GM19463 (cell line): ENCODE measurements at regions not wholly inside any gene's neighbourhood (a gene's known extent, or its start where the extent isn't known, plus 50 kb on each side); places are given as distances from the start of the nearest gene placed in this dataset.

Experiments used
- ATAC-seq: cut with Tn5 transposase; IDR thresholded peaks from one replicate; pipeline ENCODE4 v1.9.1; 2021; ENCODE audit warnings: mild to moderate bottlenecking, moderate library complexity; ENCODE audit not compliant: unreplicated experiment

DNA sequence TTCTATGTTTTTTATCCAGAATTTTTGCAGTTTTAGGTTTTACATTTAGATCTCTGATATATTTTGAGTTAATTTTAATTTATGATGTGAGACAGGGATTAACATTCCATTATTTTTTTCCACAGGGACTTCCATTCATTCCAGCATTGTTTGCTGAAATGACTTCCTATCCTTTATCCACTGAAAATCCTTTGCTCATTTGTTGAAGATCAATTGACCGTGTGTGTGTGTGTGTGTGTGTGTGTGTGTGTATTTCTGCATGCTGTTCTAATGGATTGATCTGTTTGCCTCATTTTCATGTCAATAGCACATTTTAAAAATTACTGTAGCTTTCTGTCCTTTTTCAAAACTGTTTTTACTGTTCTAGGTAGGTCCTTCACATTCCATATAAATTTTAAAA, 480.3 kb downstream of the DSC3 start:
- ATAC-seq = no peak

DNA sequence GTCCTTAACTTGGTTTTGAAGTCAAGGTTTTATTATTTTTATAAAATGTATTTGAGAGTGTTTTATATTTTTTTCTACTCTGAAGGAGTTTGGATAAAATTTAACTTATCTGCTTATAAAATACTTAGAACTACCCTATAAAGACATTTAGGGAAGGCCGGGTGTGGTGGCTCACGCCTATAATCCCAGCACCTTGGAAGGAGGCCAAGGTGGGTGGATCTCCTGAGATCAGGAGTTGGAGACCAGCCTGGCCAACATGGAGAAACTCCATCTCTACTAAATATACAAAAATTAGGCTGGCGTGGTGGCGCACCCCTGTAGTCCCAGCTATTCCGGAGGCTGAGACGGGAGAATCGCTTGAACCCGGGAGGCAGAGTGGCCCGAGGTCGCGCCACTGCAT, 486.4 kb downstream of the DSC3 start:
- ATAC-seq = no peak

DNA sequence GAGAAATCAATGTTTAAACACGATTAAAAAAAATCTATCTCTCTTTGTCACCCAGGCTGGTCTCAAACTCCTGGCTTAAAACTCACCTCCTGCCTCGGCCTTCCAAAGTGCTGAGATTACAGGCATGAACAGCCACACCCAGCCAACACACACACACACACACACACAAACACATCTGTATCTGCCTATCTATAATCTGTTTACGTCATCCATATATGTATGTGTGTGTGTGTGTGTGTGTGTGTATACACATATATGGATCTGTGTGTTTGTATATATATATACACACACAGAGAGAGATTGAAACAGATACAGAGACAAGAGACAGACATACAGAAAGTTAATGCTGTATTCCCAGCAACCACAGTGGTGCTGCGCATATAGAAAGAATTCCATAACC, 497.1 kb downstream of the DSC3 start:
- no peak for ATAC-seq

DNA sequence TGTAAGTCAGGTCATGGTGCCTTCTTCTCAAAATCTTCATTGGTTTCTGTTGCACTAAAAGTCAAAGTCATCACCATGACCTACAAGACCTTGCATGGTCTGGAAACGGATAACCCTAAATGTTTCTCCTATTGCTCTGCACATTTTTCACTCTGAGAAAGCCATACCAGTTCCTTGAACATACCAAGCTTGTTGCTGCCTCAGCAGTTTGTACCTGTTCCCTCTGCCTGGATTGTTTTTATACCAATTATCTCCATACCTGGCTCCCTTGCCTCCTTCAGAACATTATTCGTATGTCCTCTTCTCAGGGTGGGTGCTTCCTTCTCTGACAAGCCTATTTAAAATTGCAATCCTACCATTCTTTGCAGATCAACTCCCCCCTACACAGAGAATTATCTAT, 498.4 kb downstream of the DSC3 start:
- no peak for ATAC-seq

DNA sequence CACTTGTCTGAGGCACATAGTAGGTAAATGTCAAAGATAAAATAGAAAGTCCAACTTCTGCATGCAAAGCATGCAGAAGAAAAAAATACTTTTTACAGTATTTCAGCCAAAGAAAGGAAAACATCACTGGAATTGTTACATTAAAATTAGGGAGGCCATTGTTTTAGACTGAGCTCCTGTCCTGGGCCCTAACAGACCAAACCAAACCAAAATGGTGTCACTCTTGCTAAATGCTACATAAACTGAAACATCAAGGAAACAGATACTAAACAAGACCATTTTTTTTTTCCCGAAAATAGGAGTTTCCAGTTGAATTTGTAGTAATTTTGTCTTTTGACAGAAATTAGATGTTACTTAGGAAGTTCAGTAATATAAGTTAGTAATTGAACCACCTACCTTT, 508.8 kb downstream of the DSC3 start:
- ATAC-seq = no peak

DNA sequence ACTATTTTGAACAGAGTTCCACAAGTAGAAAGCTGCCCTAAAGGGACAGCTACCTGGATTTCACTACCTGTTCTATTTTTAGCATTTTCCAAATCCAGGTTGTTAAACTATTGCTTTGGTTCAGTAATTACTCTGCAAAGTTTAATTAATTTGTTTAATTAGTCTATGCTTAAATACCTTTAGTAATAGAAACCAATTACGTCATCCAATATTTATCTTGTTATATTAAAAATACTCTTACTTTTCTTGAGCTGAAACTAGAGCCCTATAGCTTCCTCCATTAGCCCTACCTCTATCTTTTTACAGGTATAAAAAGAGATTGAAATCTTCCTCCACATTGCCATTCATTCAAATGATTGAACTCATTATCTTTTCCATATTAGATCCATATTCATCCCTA, 514.6 kb downstream of the DSC3 start:
- ATAC-seq = no peak

DNA sequence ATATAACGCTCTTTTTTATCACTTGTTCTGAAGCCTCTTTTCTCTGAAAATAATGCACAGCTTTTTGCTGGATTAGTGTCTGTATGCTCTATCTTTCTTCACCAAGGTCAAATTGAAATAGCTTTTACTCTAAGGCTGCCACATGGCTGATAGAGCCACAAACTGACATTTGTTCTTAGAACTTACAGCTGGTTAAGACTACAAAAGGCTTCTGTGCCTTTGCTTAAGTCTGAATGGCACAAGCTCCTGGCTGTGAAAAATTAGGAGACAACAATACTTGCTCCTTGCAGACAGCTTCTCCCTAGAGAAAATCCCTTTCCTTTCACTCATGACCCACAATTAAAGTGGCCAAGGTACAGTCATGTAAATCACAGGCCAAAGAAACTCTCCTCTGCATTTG, 515.3 kb downstream of the DSC3 start:
- ATAC-seq = no peak

DNA sequence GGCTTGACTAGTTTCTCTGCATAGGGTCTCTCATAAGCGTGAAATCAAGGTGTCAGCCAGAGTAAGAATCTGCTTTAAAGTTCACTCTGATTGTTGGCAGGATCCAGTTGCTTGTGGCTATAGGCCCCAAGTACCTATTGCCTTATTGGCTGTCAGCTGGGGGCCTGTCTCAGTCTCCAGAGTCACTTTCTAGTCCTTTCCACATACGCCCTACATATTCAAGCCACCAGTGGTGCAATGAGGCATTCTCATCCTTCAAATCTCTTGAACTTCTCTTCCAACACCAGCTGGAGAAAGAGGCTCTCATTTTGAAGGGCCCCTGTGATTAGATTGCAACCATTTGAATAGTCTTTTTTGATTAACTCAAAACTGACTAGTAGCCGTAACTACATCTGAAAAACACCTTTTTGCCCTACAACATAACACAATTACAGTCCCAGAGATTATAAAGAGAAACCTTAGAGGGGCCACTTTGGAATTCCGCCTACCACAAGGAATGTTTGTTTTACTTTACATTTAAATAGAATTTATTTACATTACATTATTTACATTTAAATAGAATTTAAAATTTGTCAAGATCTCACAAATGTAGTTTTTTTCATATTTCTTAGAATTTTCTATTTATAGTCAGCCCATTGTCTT, 520.1 kb downstream of the DSC3 start:
- ATAC-seq = no peak

DNA sequence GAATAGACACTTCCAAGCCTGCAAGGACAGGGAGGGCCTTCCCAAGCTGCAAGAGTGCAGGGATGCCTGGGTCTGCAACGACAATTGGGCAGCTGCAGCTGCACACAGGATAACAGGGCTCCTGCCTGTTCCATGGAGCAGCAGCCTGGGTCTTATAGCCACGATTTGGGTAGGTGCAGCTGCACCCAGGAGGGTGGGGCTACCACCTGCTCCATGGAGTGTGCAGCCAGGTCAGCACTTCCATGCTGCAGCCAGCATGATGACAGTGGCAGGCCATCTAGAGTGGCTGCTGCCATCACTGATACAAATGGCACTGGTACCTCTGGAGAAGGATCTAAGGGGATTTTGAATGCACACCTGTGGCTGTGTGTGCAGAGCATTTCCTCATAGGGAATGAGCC, 528.5 kb downstream of the DSC3 start:
- ATAC-seq = no peak

DNA sequence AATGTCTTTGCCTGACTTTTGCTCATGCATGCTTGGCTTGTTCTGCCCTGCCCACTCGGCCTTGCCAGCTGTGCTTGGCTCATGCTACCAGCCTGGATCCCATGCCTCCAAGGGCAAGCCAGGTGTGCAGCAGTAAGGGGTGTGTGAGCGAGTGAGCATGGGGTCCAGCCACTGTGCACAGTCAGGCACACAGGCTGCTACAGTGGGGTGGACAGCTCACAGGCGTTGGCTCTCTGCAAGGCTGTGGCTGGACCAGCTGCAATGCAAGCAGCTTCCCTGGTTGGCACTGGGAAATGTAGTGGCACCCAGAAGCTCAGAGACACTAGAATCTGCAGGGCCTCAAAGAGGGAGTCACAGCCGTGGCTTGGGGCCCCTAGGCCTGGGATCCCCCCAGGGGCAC, 529.7 kb downstream of the DSC3 start:
- ATAC-seq = no peak

DNA sequence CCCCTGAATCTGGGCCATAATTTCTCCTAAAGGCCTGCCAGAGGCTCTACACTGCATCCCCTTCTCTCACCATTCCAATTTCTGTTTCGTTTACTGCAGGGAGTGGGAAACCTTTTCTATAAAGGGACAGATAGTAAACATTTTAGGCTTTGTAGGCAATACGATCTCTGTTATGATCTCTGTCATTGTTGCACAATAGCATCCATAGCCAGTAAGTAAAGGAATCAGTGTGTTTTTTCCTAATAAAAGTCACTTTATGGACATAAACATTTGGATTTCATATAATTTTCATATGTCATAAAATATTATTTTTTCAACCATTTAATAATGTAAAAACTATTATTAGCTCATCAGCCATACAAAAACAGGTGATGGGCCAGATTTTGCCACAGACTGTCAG, 531.7 kb downstream of the DSC3 start:
- ATAC-seq = no peak

DNA sequence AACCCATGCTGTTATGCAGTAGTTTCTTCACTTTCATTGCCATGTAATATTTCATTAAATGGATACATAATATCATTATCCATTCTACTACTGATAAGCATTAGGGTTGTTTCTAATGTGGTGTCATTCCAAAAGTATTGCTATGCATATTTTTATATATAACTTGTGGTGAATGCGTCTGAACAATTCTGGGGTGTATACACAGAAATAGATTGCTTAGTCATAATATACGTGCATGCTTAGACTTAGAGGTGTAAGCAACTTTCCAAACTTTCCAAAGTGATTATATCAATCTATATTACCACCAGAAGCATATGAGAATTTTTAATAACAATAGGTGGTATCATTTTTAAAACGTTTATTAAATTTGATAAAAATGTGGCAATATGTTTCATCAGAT, 540.9 kb downstream of the DSC3 start:
- ATAC-seq = no peak

DNA sequence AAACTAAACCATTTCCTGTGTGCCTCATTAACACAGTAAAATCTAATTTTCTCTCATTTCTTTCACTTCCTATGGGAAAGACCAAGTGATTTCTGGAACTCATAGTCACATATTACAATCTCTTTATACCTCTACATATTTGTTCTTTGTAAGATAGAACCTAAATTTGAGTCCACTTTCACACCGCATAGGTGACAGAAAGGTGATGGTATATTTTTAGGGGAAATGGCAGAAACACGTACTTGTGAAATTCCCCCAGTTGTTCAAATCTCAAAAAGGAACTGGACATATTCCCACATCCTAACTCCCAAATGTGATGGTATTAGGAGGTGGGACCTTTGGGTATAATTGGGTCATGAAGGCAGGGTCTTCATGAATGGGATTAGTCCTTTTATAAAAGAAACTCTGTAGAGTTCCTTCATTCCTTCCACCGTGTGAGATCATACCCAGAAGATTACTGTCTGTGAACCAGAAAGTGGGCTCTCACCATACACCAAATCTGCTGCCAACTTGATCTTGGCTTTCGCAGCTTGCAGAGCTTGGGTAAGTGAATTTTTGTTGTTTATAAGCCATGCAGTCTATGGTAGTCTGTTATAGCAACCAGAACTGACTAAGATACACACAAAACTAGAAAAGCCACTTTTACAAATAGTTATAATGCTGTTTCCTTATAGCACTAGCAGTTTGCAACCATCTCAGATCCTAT, 542.1 kb downstream of the DSC3 start:
- ATAC-seq = no peak

DNA sequence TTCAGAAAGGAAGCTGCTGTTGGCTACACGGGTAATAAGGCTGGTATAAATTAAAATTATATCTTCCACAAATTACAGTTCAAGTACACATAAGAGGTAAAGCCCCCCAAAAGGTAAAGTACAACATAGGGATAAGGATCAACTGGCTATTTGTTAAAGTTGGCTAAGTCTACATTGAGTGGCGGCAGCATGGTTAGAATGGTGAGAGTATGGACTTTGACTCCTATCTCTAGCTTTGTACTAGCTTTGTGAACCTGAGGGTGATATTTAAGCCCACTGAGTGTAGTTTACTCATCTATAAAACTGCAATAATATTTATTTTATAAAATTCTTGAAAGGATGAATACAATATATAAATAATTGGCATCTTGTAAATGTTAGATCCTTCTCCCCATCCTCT, 542.8 kb downstream of the DSC3 start:
- ATAC-seq = no peak

DNA sequence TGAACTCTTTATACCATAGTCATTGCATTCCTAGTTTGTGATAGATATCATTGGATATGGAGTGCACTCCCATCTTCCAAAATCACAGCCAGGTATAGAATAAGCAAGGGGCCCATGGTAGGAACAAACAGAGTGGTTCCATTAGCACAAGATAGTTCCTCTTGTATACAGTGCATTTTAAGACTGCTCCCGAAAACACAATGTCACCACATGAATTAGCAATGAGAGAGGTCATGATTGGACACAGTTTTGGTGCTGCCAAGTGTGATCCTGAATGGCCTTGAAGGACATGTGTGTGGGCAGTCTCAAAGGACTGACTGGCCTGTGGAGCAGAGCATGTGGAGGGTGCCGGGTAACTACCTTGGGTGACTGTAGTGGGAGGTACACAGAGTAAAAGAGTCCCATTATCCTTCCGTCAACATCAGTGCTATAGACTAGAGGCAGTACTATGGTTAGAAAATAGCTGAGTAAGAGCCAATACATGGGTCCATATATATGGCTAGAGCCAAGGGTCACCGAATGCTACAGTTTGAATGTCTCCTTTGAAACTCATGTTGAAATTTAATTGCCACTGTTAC, 549.9 kb downstream of the DSC3 start:
- ATAC-seq = no peak

DNA sequence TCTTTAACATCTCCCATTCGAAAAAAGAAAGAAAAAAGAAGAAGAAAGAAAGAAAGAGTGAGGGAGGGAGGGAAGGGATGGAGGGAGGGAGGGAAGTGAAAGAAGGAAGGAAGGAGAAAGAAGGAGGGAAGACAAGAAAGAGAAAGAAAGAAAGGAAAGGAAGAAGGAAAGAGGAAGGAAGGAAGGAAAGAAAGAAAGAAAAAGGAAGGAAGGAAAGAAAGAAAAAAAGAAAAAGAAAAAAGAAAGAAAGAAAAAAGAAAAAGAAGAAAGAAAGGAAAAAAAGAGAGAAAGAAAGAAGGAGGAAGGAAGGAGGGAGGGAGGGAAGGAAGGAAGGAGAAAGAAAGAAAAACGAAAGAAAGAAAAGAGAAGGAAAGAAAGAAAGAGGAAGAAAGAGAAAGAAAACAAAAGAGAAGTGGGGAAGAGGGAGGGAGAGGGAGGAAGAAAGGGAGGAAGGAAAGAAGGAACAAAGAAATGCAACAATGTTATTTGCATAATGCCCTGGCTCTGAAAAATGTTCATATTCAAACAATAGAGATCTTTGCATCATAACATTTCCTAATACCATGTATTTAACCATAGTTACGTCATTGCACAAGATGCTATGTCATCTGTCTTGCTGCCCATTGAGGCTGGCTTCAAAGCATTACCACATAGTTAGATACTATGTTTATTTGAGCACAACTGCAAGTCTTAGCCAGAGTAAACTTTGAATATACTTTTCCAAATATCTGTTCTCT, 550.6 kb downstream of the DSC3 start:
- no peak for ATAC-seq

DNA sequence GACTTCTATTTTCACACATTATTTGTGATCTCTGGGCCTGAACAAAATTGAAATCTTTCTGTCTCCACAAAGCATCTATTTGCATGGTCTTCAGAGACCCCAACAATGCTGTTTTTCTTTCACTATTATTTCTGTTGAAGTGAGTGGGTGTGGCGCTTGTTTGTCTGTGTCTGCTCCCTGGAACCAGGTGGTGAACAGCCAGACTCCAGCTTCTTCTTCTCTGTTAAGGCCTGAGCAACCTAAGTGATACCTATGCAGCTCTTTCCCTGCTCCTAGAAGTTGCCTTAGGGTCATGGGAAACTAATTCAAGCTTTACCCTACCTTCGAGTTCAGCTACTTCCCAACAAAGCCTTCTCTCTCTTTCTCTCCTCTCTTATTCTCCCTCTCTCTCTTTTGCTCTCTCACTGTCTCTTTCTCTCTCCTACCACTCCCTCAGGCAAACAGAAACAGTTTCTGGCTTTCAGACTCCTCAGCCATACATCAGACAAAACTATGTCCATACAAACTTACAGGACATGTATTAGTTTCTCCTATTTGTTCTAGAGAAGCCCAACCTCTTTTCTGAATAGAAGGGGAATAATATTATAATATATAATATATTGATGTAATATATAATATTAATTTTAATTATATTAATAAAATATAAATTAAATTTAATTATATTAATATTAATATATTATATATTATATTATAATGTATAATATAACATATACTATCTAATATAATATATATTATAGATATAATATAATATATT, 552.5 kb downstream of the DSC3 start:
- no peak for ATAC-seq

DNA sequence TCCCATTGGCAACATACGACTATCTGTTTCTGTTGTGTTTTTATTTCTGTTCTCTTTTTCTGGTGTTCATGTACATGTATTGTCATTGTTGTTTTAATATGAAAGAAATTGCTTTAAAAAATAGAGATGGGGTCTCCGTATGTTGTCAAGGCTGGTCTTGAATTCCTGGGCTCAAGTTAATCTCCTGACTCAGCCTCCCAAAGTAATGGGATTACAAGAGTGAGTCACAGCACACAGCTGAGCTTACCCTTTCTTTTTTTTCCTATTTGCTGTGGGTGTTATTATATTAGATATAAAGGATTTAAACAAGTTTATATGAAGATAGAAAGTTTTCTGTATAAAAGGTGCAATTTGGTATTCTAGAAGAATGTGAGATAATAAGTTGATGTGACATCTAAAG, 554.6 kb downstream of the DSC3 start:
- ATAC-seq = no peak

DNA sequence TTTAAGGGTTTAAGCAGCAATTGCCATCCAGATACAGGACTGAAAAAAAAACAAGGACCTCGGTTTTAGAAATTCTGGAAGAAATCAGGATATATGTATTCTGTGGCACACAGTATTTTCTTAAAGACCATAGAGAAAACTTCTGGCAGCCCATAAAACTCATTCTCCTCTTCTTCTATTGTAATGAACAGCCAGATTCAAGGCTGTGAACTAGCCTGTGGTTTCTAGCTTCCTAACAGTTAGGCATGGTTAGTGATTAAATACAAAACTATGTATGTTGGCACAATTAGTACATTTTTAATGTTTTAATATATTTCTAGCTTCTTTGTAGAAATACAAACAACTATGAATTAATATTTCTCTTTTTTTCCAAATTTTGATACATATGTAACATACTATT, 555.7 kb downstream of the DSC3 start:
- no peak for ATAC-seq

DNA sequence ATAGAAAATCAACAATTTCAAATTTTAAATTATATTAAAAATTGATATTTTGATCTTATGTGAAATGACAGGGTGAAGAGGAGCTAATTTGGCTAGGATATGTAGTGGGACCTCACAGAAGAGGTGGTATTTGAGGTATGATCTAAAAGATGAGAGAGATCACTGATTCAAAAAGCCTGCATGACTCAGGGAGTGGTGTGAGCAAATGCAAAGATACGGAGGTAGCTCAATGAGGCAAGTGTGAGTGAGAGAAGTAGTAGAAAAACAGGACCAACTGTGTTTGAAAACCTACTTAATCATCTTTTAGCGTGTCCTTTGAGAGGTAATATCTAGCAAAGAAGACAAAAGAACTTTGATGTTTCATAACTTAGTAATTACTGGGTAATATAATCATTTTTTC, 557.5 kb downstream of the DSC3 start:
- no peak for ATAC-seq

DNA sequence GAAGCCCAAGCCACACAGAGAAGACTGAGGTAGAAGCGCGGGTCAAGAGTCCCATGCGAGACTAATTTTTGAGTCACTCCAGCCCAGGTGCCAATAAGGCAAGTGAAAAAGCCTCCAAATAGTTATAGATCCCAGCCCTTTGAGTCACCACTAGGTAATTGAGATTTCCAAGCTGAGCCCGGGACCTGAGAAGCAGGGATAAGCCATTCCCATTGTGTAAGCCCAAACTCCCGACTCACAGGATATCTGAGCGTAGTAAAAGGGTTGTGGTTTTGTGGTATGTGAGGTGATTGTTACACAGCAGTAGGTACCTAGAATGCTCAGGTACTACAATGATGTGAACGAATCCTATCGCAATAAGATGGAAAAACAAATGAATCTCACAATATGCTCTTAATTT, 560.7 kb downstream of the DSC3 start:
- no peak for ATAC-seq
